ENCODE measurements at regions not wholly inside any gene's neighbourhood (a gene's known extent, or its start where the extent isn't known, plus 50 kb on each side); places are given as distances from the start of the nearest gene placed in this dataset.

- ATAC-seq, result no peak
- TF ChIP-seq POU6F1 (CRISPR knock-in tag; IDR thresholded peaks at IDR 0.05; ENCODE audit: borderline replicate concordance, low read depth), result no peak
- TF ChIP-seq ZFP30 (CRISPR knock-in tag; IDR thresholded peaks at IDR 0.05), result no peak
- no peak for TF ChIP-seq TSHZ2 (CRISPR knock-in tag; IDR thresholded peaks at IDR 0.05)
- TF ChIP-seq TOX (CRISPR knock-in tag; IDR thresholded peaks at IDR 0.05; ENCODE audit: borderline replicate concordance), result no peak
- TF ChIP-seq TCF4 (CRISPR knock-in tag; IDR thresholded peaks at IDR 0.05; ENCODE audit: borderline replicate concordance), result no peak
- TF ChIP-seq RARB (CRISPR knock-in tag; IDR thresholded peaks at IDR 0.05), result no peak
- no peak for TF ChIP-seq PPARA (CRISPR knock-in tag; IDR thresholded peaks at IDR 0.05; ENCODE audit: borderline replicate concordance)
- no peak for TF ChIP-seq SNAI2 (CRISPR knock-in tag; IDR thresholded peaks at IDR 0.05)
- no peak for TF ChIP-seq ZNF565 (CRISPR knock-in tag; conservative IDR thresholded peaks at IDR 0.05; ENCODE audit: low read depth)
- TF ChIP-seq BACH2 (CRISPR knock-in tag; IDR thresholded peaks at IDR 0.05; ENCODE audit: borderline replicate concordance), result no peak
- no peak for TF ChIP-seq GLIS3 (CRISPR knock-in tag; IDR thresholded peaks at IDR 0.05)
- TF ChIP-seq CREB5 (CRISPR knock-in tag; IDR thresholded peaks at IDR 0.05; ENCODE audit: low read depth), result no peak
Measured at GRCh38 chr18:57218281-57218680, 71.4 kb downstream of the BOD1L2 start.

DNA sequence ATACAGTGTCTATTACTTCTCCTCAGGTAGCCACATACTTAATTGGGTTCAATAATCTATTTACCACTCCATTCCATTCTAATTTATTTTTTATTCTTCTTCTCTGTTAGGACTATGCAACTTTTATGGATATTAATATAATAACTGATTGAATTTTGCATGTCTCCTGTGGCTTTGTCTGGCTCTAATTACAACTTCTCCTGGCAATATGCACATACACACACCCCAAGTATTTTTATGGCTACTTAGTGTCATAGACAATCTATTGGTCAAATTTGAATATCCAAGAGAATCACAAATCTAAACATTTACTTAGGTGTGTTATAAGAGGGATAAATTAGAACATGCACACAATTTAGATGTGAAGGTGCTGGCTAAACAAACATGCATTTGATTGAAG is 73.1 kb downstream of the BOD1L2 start:
- TF ChIP-seq SNAI2 (CRISPR knock-in tag; IDR thresholded peaks at IDR 0.05), result no peak
- TF ChIP-seq ZNF70 (CRISPR knock-in tag; IDR thresholded peaks at IDR 0.05), result no peak
- no peak for TF ChIP-seq ZC3H10 (CRISPR knock-in tag; IDR thresholded peaks at IDR 0.05)
- TF ChIP-seq ZNF565 (CRISPR knock-in tag; conservative IDR thresholded peaks at IDR 0.05; ENCODE audit: low read depth), result no peak
- no peak for TF ChIP-seq RARB (CRISPR knock-in tag; IDR thresholded peaks at IDR 0.05)
- no peak for TF ChIP-seq ZNF8 (CRISPR knock-in tag; IDR thresholded peaks at IDR 0.05)
- TF ChIP-seq TSHZ2 (CRISPR knock-in tag; IDR thresholded peaks at IDR 0.05), result no peak
- TF ChIP-seq PPARA (CRISPR knock-in tag; IDR thresholded peaks at IDR 0.05; ENCODE audit: borderline replicate concordance), result no peak
- TF ChIP-seq ISL1 (CRISPR knock-in tag; IDR thresholded peaks at IDR 0.05), result no peak
- no peak for TF ChIP-seq TOX (CRISPR knock-in tag; IDR thresholded peaks at IDR 0.05; ENCODE audit: borderline replicate concordance)
- ATAC-seq, result no peak

DNA sequence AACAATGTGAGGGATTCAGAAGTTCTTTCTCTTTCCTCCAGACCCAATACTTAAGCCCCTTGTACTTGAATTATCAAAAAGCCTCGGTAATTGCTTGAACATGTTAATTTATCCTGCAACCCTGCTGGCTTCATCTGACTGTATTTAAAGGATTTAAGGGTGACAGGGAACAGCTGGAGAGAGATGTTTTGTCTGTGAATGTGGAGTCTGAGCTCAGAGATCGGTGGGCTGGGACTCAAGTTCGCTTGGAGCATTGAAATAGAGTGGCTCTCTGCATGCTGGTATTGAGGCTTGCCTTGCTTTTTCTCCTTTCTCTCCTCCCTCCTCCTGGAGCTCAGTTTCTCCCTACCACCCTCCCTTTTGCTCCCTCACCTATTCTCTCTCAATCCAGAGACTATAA is 73.6 kb downstream of the BOD1L2 start:
- no peak for ATAC-seq
- TF ChIP-seq GLIS3 (CRISPR knock-in tag; IDR thresholded peaks at IDR 0.05), result no peak
- TF ChIP-seq SNAI2 (CRISPR knock-in tag; IDR thresholded peaks at IDR 0.05), result no peak
- TF ChIP-seq ZNF565 (CRISPR knock-in tag; conservative IDR thresholded peaks at IDR 0.05; ENCODE audit: low read depth), result no peak
- TF ChIP-seq CREB5 (CRISPR knock-in tag; IDR thresholded peaks at IDR 0.05; ENCODE audit: low read depth), result no peak
- no peak for TF ChIP-seq ZC3H10 (CRISPR knock-in tag; IDR thresholded peaks at IDR 0.05)
- TF ChIP-seq BACH2 (CRISPR knock-in tag; IDR thresholded peaks at IDR 0.05; ENCODE audit: borderline replicate concordance), result no peak
- TF ChIP-seq OSR1 (CRISPR knock-in tag; IDR thresholded peaks at IDR 0.05), result no peak

Data from SK-N-SH treated with all-trans-retinoic acid at 6 μM for 48 hours (cell line).